ENCODE measurements at regions not wholly inside any gene's neighbourhood (a gene's known extent, or its start where the extent isn't known, plus 50 kb on each side); places are given as distances from the start of the nearest gene placed in this dataset.

- Histone ChIP-seq H3K36me3 (replicated peaks in 1 of 2; ENCODE audit: control insufficient read depth in 1 of 2, insufficient read depth in 2 of 2, low read length in 2 of 2) (no peaks in the 10 kb centered on the region), H3K4me2 (ENCODE audit: low read depth, low read length) (no peak overlapping the region), H3K9me3 (ENCODE audit: low read length) (no peaks in the 10 kb centered on the region), H3K79me2 (ENCODE audit: insufficient read depth, low read length) (no peaks in the 10 kb centered on the region), H3K4me3 (replicated peaks in 1 of 3; ENCODE audit: insufficient read depth in 1 of 3, low read depth in 2 of 3, low read length in 3 of 3) (no peak overlapping the region), H4K20me1 (ENCODE audit: insufficient read depth, low read length) (no peaks in the 10 kb centered on the region), H3K4me1 (ENCODE audit: insufficient read depth, low read length) (no peaks in the 10 kb centered on the region), H3K27ac (ENCODE audit: extremely low read length, insufficient read depth, low read length) (no peak overlapping the region), H3K27me3 (ENCODE audit: control insufficient read depth in 1 of 2, insufficient read depth in 2 of 2, low read length in 2 of 2) (no peaks in the 10 kb centered on the region), H2AFZ (ENCODE audit: low read length) (no peak overlapping the region), H3K9ac (ENCODE audit: insufficient read depth, low read depth, low read length) (no peak overlapping the region)
- in situ Hi-C loops (cut with HindIII; ENCODE audit: extremely low pct_ligation_motif_present, low pct_unique_long_range_greater_than_20kb): no loop called here
- intact Hi-C loops (cut with micrococcal nuclease; ENCODE audit: unreplicated experiment): no loop called here
- WGBS (ENCODE audit: low lambda C conversion rate): 13% methylated on average over 2 of the region's 2 CpGs
- no TSS peak for BruUV-seq (replicated peaks)
- ATAC-seq: no peak
- ChIA-PET CTCF (ENCODE audit: low intra/inter-chr PET ratio, low total read pairs) (no interaction called here), POLR2A (no interaction called here)
- FAIRE-seq: no peak
- DNase-seq (ENCODE audit: low spot score): no peak
- TF ChIP-seq PATZ1 (CRISPR knock-in tag; IDR thresholded peaks at IDR 0.05) (no peak), ZNF549 (CRISPR knock-in tag; IDR thresholded peaks at IDR 0.05) (no peak), ZSCAN20 (CRISPR knock-in tag; IDR thresholded peaks at IDR 0.05; ENCODE audit: borderline replicate concordance) (no peak), RCOR2 (CRISPR knock-in tag; IDR thresholded peaks at IDR 0.05) (no peak), DMAP1 (CRISPR knock-in tag; IDR thresholded peaks at IDR 0.05) (no peak)
Measured at GRCh38 chr2:126264625-126265024, 391.3 kb upstream of the GYPC start.

- intact Hi-C loops (cut with micrococcal nuclease; ENCODE audit: unreplicated experiment) (no loop called here), in situ Hi-C loops (cut with HindIII; ENCODE audit: extremely low pct_ligation_motif_present, low pct_unique_long_range_greater_than_20kb) (no loop called here)
- no peak overlapping the region for H3K27ac ChIP-seq (ENCODE audit: extremely low read length, insufficient read depth, low read length)
- CTCF ChIA-PET (ENCODE audit: low intra/inter-chr PET ratio, low total read pairs): no interaction called here
- ATAC-seq: no peak
- POLR2A ChIA-PET: no interaction called here
- WGBS (ENCODE audit: low lambda C conversion rate): 14% methylated on average over 3 of the region's 3 CpGs
- no peaks in the 10 kb centered on the region for H3K79me2 ChIP-seq (ENCODE audit: insufficient read depth, low read length)
- H3K4me3 ChIP-seq (replicated peaks in 1 of 3; ENCODE audit: insufficient read depth in 1 of 3, low read depth in 2 of 3, low read length in 3 of 3): no peak overlapping the region
- FAIRE-seq: no peak
- H3K27me3 ChIP-seq (ENCODE audit: control insufficient read depth in 1 of 2, insufficient read depth in 2 of 2, low read length in 2 of 2): no peaks in the 10 kb centered on the region
- H3K9me3 ChIP-seq (ENCODE audit: low read length): no peaks in the 10 kb centered on the region
- no TSS peak for BruUV-seq (replicated peaks)
- no peak for DNase-seq (ENCODE audit: low spot score)
- no peak overlapping the region for H3K4me2 ChIP-seq (ENCODE audit: low read depth, low read length)
- no peak overlapping the region for H3K9ac ChIP-seq (ENCODE audit: insufficient read depth, low read depth, low read length)
- TF ChIP-seq MAFF (IDR thresholded peaks at IDR 0.05; ENCODE audit: low read depth, low read length) (peak; percentile 74), ZNF317 (CRISPR knock-in tag; IDR thresholded peaks at IDR 0.05) (no peak), BRCA1 (CRISPR knock-in tag; IDR thresholded peaks at IDR 0.05) (no peak), ATF7-NPFF (CRISPR knock-in tag; IDR thresholded peaks at IDR 0.05; ENCODE audit: low read depth) (no peak), MAFK (conservative IDR thresholded peaks at IDR 0.05 in 1 of 2, IDR thresholded peaks at IDR 0.05 in 1 of 2; ENCODE audit: low read length in 2 of 2) (peak; percentile 65 to 86), SNAI1 (CRISPR knock-in tag; IDR thresholded peaks at IDR 0.05; ENCODE audit: borderline replicate concordance) (no peak), ZNF598 (CRISPR knock-in tag; IDR thresholded peaks at IDR 0.05; ENCODE audit: borderline replicate concordance) (no peak), EZH2 (conservative IDR thresholded peaks at IDR 0.05; ENCODE audit: low read depth, low read length) (no peak), IKZF1 (IDR thresholded peaks at IDR 0.05) (no peak)
- H3K4me1 ChIP-seq (ENCODE audit: insufficient read depth, low read length): no peaks in the 10 kb centered on the region
- no peaks in the 10 kb centered on the region for H4K20me1 ChIP-seq (ENCODE audit: insufficient read depth, low read length)
- no peaks in the 10 kb centered on the region for H3K36me3 ChIP-seq (replicated peaks in 1 of 2; ENCODE audit: control insufficient read depth in 1 of 2, insufficient read depth in 2 of 2, low read length in 2 of 2)
- H2AFZ ChIP-seq (ENCODE audit: low read length): no peak overlapping the region
Measured at GRCh38 chr2:126269911-126270310, 386.0 kb upstream of the GYPC start.

Data from HepG2 (cell line).